BE2C (cell line): ENCODE measurements at regions not wholly inside any gene's neighbourhood (a gene's known extent, or its start where the extent isn't known, plus 50 kb on each side); places are given as distances from the start of the nearest gene placed in this dataset.
"Not testable (repeated sequence)": the region's sequence is repeated elsewhere in the genome, so short reads cannot be mapped to it uniquely, and the experiment has no call there.

Experiments
- DNase-seq: peaks from one replicate; pipeline ENCODE4 v3.0.0-alpha.2; 2020
- H3K27me3 ChIP-seq: fragments of 250-450 bp; sonication (Bioruptor Pico); 2 replicates; pipeline ENCODE4 v1.5.1; 2020; ENCODE audit warnings: mild to moderate bottlenecking
- H3K36me3 ChIP-seq: fragments of 250-450 bp; sonication (Bioruptor Pico); 2 replicates; pipeline ENCODE4 v1.5.1; 2020; ENCODE audit warnings: mild to moderate bottlenecking
- H3K4me1 ChIP-seq: fragments of 250-450 bp; sonication (Bioruptor Pico); 2 replicates; pipeline ENCODE4 v1.5.1; 2020
- H3K4me3 ChIP-seq: 2 replicates; pipeline ENCODE4 v1.5.1; 2011; ENCODE audit warnings: low read depth, low read length
- H3K9me3 ChIP-seq: fragments of 250-450 bp; sonication (Bioruptor Pico); 2 replicates; pipeline ENCODE4 v1.5.1; 2020
- CTCF ChIP-seq: IDR thresholded peaks from 2 replicates; pipeline ENCODE4 v1.5.1; 2012; ENCODE audit warnings: mild to moderate bottlenecking, low read depth, low read length

GRCh38 chr2:56589194-56589593 is 405.4 kb downstream of the CCDC85A start:
- H3K4me3 ChIP-seq: no peak overlapping the region
- DNase-seq: no peak
- H3K36me3 ChIP-seq: no peaks in the 10 kb centered on the region
- H3K9me3 ChIP-seq: no peaks in the 10 kb centered on the region
- TF ChIP-seq CTCF: no peak
- no peaks in the 10 kb centered on the region for H3K27me3 ChIP-seq
- no peaks in the 10 kb centered on the region for H3K4me1 ChIP-seq

DNA sequence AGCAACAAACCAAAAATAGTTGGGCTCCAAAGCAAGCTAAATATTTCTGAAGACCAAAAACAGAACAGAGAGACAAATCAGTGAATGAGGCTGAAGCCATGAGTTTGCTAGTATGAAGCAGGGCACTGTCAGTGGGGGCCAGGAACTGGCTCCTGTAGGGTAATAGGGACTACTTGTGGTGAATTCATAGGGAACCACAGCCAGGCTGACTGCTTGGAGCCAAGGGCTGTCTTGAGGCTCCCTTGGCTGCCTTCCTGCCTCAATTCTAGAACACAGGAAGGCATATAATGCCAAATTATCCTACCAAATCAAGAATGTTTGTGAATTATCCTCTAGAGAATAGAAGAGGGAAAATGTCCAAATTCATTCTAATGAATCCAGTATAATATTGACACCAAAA is 406.0 kb downstream of the CCDC85A start:
- no peaks in the 10 kb centered on the region for H3K36me3 ChIP-seq
- H3K9me3 ChIP-seq: no peaks in the 10 kb centered on the region
- no peaks in the 10 kb centered on the region for H3K4me1 ChIP-seq
- no peak for DNase-seq
- H3K27me3 ChIP-seq: no peaks in the 10 kb centered on the region
- no peak overlapping the region for H3K4me3 ChIP-seq
- no peak for TF ChIP-seq CTCF

GRCh38 chr2:56590611-56591010 is 406.8 kb downstream of the CCDC85A start:
- H3K4me3 ChIP-seq: no peak overlapping the region
- no peak for TF ChIP-seq CTCF
- no peak for DNase-seq
- H3K36me3 ChIP-seq: no peaks in the 10 kb centered on the region
- H3K4me1 ChIP-seq: no peaks in the 10 kb centered on the region
- H3K9me3 ChIP-seq: no peaks in the 10 kb centered on the region
- H3K27me3 ChIP-seq: no peaks in the 10 kb centered on the region

- DNase-seq, H3K4me1 ChIP-seq, H3K4me3 ChIP-seq, H3K36me3 ChIP-seq, H3K9me3 ChIP-seq, H3K27me3 ChIP-seq: not testable (repeated sequence)
Observed at GRCh38 chr2:56606086-56606485, 422.3 kb downstream of the CCDC85A start.

- DNase-seq: no peak
- Histone ChIP-seq H3K4me1 (no peaks in the 10 kb centered on the region), H3K4me3 (no peak overlapping the region), H3K9me3 (no peaks in the 10 kb centered on the region), H3K27me3 (no peaks in the 10 kb centered on the region), H3K36me3 (no peaks in the 10 kb centered on the region)
- TF ChIP-seq CTCF: no peak
Observed at GRCh38 chr2:56613254-56613653, 429.5 kb downstream of the CCDC85A start.

GRCh38 chr2:56613920-56614319 is 430.1 kb downstream of the CCDC85A start:
- no peak for DNase-seq
- Histone ChIP-seq H3K27me3 (no peaks in the 10 kb centered on the region), H3K36me3 (no peaks in the 10 kb centered on the region), H3K4me1 (no peaks in the 10 kb centered on the region), H3K9me3 (no peaks in the 10 kb centered on the region), H3K4me3 (no peak overlapping the region)
- TF ChIP-seq CTCF: no peak

DNA sequence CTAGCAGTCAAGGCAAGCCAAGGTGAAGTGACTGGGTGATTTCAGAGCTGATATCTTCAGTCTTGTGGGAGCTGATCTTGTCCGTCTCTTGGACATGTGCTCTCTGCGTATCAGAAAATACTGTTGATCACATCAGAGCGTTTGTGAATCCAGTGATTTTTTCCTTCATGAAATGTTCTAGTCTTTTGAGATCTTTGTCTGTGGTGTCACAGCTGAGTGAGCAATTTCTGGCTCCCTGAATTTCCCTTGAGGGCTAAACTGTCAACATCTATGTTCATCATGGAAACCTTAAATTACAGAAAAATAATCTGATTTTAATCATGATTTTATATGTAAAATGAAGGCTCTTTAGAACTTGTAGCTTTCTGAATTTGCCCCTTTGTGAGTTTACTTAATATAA is 432.0 kb downstream of the CCDC85A start:
- Histone ChIP-seq H3K36me3 (no peaks in the 10 kb centered on the region), H3K27me3 (no peaks in the 10 kb centered on the region), H3K4me1 (no peaks in the 10 kb centered on the region), H3K9me3 (no peaks in the 10 kb centered on the region), H3K4me3 (no peak overlapping the region)
- no peak for TF ChIP-seq CTCF
- DNase-seq: no peak
